Left lobe of liver (tissue), 2 donors: ENCODE measurements at regions not wholly inside any gene's neighbourhood (a gene's known extent, or its start where the extent isn't known, plus 50 kb on each side); places are given as distances from the start of the nearest gene placed in this dataset.

Experiments
- ATAC-seq: fragments of 200-7000 bp; cut with Tn5 transposase; one replicate; pipeline ENCODE4 v1.9.1; 2020; ENCODE audit warnings: mild to moderate bottlenecking, moderate library complexity
- DNase-seq: peaks from one replicate; pipeline ENCODE4 v3.0.0-alpha.2; 2020; ENCODE audit warnings: low spot score
- donor health status: DM: no; HTN: no; CAD: no; lungs with moderate emphysema.
- donor health status: DM: no; HTN: yes; CAD: no.

GRCh38 chr20:39489986-39490560, 527.9 kb downstream of the DHX35 start:
- DNase-seq (no peak), ATAC-seq (no peak)

- DNase-seq: no peak
- no peak for ATAC-seq
Observed at GRCh38 chr20:39480276-39481043, 518.3 kb downstream of the DHX35 start.

GRCh38 chr20:39479196-39479810, 517.2 kb downstream of the DHX35 start:
- ATAC-seq (no peak), DNase-seq (no peak)

- ATAC-seq: no peak
- no peak for DNase-seq
Observed at GRCh38 chr20:39474879-39475278, 512.7 kb downstream of the DHX35 start.

GRCh38 chr20:39473536-39473935, 511.4 kb downstream of the DHX35 start:
- DNase-seq (no peak), ATAC-seq (no peak)

- DNase-seq (no peak), ATAC-seq (no peak)
Observed at GRCh38 chr20:39468703-39469102, 506.6 kb downstream of the DHX35 start.

GRCh38 chr20:39464238-39464637, 502.1 kb downstream of the DHX35 start:
- ATAC-seq: no peak
- no peak for DNase-seq

GRCh38 chr20:39462416-39462945, 500.3 kb downstream of the DHX35 start:
- DNase-seq (no peak), ATAC-seq (no peak)

GRCh38 chr20:39458452-39458851, 496.3 kb downstream of the DHX35 start:
- ATAC-seq (no peak), DNase-seq (no peak)

GRCh38 chr20:39453890-39454289, 491.7 kb downstream of the DHX35 start:
- ATAC-seq (no peak), DNase-seq (no peak)

GRCh38 chr20:39452583-39453340, 490.6 kb downstream of the DHX35 start:
- no peak for DNase-seq
- no peak for ATAC-seq

GRCh38 chr20:39451386-39451785, 489.2 kb downstream of the DHX35 start:
- DNase-seq: no peak
- ATAC-seq: no peak

- DNase-seq (no peak), ATAC-seq (no peak)
Observed at GRCh38 chr20:39446397-39446796, 484.3 kb downstream of the DHX35 start.

- ATAC-seq (no peak), DNase-seq (no peak)
Observed at GRCh38 chr20:39445095-39445494, 483.0 kb downstream of the DHX35 start.

- DNase-seq: no peak
Observed at GRCh38 chr20:39433466-39433865, 471.3 kb downstream of the DHX35 start.

GRCh38 chr20:39431091-39431880, 469.1 kb downstream of the DHX35 start:
- DNase-seq (no peak), ATAC-seq (no peak)

More at GRCh38 chr20:39433466-39433865, 471.3 kb downstream of the DHX35 start:
- ATAC-seq: no peak

GRCh38 chr20:39429726-39430125, 467.6 kb downstream of the DHX35 start:
- DNase-seq (no peak), ATAC-seq (peak; percentile 68)

- ATAC-seq (no peak), DNase-seq (no peak)
Observed at GRCh38 chr20:39424962-39425678, 463.0 kb downstream of the DHX35 start.

- DNase-seq: no peak
- no peak for ATAC-seq
Observed at GRCh38 chr20:39421571-39422105, 459.5 kb downstream of the DHX35 start.

GRCh38 chr20:39412091-39412490, 449.9 kb downstream of the DHX35 start:
- DNase-seq: no peak

More at GRCh38 chr20:39412091-39412490, 449.9 kb downstream of the DHX35 start:
- no peak for ATAC-seq
